SJCRH30 (cell line): ENCODE measurements at regions not wholly inside any gene's neighbourhood (a gene's known extent, or its start where the extent isn't known, plus 50 kb on each side); places are given as distances from the start of the nearest gene placed in this dataset.
"Not testable (repeated sequence)": the region's sequence is repeated elsewhere in the genome, so short reads cannot be mapped to it uniquely, and the experiment has no call there.

Source experiments
- DNase-seq, 2 experiments: peaks; one replicate each; pipeline ENCODE4 v3.0.0-alpha.2; 2015 to 2020
- H3K27ac ChIP-seq: fragments of 250-450 bp; sonication (Bioruptor Pico); 2 replicates; pipeline ENCODE4 v1.5.1; 2020; ENCODE audit warnings: mild to moderate bottlenecking, moderate library complexity
- H3K27me3 ChIP-seq: fragments of 250-450 bp; sonication (Bioruptor Pico); 2 replicates; pipeline ENCODE4 v1.5.1; 2020; ENCODE audit warnings: mild to moderate bottlenecking, moderate library complexity
- H3K36me3 ChIP-seq: fragments of 250-450 bp; sonication (Bioruptor Pico); 2 replicates; pipeline ENCODE4 v1.5.1; 2020; ENCODE audit warnings: mild to moderate bottlenecking, moderate library complexity
- H3K4me1 ChIP-seq: fragments of 250-450 bp; sonication (Bioruptor Pico); 2 replicates; pipeline ENCODE4 v1.5.1; 2020; ENCODE audit warnings: mild to moderate bottlenecking, moderate library complexity
- H3K4me3 ChIP-seq: fragments of 250-450 bp; sonication (Bioruptor Pico); 2 replicates; pipeline ENCODE4 v1.5.1; 2020; ENCODE audit warnings: mild to moderate bottlenecking, moderate library complexity
- H3K9me3 ChIP-seq: fragments of 250-450 bp; sonication (Bioruptor Pico); replicated peaks from 2 replicates; pipeline ENCODE4 v1.5.1; 2020; ENCODE audit warnings: mild to moderate bottlenecking, moderate library complexity

- H3K27ac ChIP-seq, result no peak overlapping the region
- peaks cover 14% of the 10 kb centered on the region for H3K4me1 ChIP-seq
- no peaks in the 10 kb centered on the region for H3K36me3 ChIP-seq
- DNase-seq, result no peak
- peaks cover 4% of the 10 kb centered on the region; the same call in 1 of the 2 replicates for H3K9me3 ChIP-seq
- no peaks in the 10 kb centered on the region for H3K27me3 ChIP-seq
- H3K4me3 ChIP-seq, result no peak overlapping the region
Observed at GRCh38 chr9:106779796-106780195, 83.2 kb upstream of the ZNF462 start.

- no peak for DNase-seq
- Histone ChIP-seq H3K27me3 (no peaks in the 10 kb centered on the region), H3K36me3 (no peaks in the 10 kb centered on the region), H3K9me3 (0 out of 2 replicates have a peak, but pooled peaks cover 3% of the 10 kb centered on the region), H3K4me3 (no peak overlapping the region), H3K27ac (no peak overlapping the region), H3K4me1 (peaks cover 25% of the 10 kb centered on the region)
Observed at GRCh38 chr9:106783121-106783520, 79.8 kb upstream of the ZNF462 start.

- Histone ChIP-seq H3K27ac (peak overlapping the region; percentile 19), H3K36me3 (no peaks in the 10 kb centered on the region), H3K4me1 (peaks cover 25% of the 10 kb centered on the region), H3K9me3 (0 out of 2 replicates have a peak, but pooled peaks cover 3% of the 10 kb centered on the region), H3K27me3 (no peaks in the 10 kb centered on the region), H3K4me3 (no peak overlapping the region)
- peak; percentile 49 to 65 for DNase-seq
Observed at GRCh38 chr9:106784076-106784475, 78.9 kb upstream of the ZNF462 start.

GRCh38 chr9:106785200-106785599 is 77.8 kb upstream of the ZNF462 start:
- H3K4me3 ChIP-seq, result no peak overlapping the region
- 0 out of 2 replicates have a peak, but pooled peaks cover 3% of the 10 kb centered on the region for H3K9me3 ChIP-seq
- peak overlapping the region; percentile 19 for H3K27ac ChIP-seq
- no peaks in the 10 kb centered on the region for H3K36me3 ChIP-seq
- DNase-seq, result peak; percentile 48 to 61
- no peaks in the 10 kb centered on the region for H3K27me3 ChIP-seq
- H3K4me1 ChIP-seq, result peaks cover 25% of the 10 kb centered on the region

GRCh38 chr9:106788021-106788420 is 74.9 kb upstream of the ZNF462 start:
- not testable (repeated sequence) for H3K4me3 ChIP-seq, H3K27me3 ChIP-seq, DNase-seq, H3K36me3 ChIP-seq, H3K9me3 ChIP-seq, H3K27ac ChIP-seq
- peaks cover 25% of the 10 kb centered on the region for H3K4me1 ChIP-seq

- Histone ChIP-seq H3K27me3 (no peaks in the 10 kb centered on the region), H3K4me3 (no peak overlapping the region), H3K27ac (no peak overlapping the region), H3K4me1 (peaks cover 14% of the 10 kb centered on the region), H3K9me3 (no peaks in the 10 kb centered on the region; the same call in 1 of the 2 replicates), H3K36me3 (no peaks in the 10 kb centered on the region)
- no peak for DNase-seq
Observed at GRCh38 chr9:106795031-106795430, 67.9 kb upstream of the ZNF462 start.

- peaks cover 16% of the 10 kb centered on the region for H3K4me1 ChIP-seq
- no peak for DNase-seq
- H3K36me3 ChIP-seq, result no peaks in the 10 kb centered on the region
- no peaks in the 10 kb centered on the region; the same call in 1 of the 2 replicates for H3K9me3 ChIP-seq
- H3K27ac ChIP-seq, result no peak overlapping the region
- no peak overlapping the region for H3K4me3 ChIP-seq
- H3K27me3 ChIP-seq, result no peaks in the 10 kb centered on the region
Observed at GRCh38 chr9:106796771-106797170, 66.2 kb upstream of the ZNF462 start.

GRCh38 chr9:106797299-106797698 is 65.7 kb upstream of the ZNF462 start:
- no peak overlapping the region for H3K4me3 ChIP-seq
- no peak overlapping the region for H3K27ac ChIP-seq
- H3K36me3 ChIP-seq, result no peaks in the 10 kb centered on the region
- DNase-seq, result no peak
- no peaks in the 10 kb centered on the region for H3K27me3 ChIP-seq
- H3K9me3 ChIP-seq, result no peaks in the 10 kb centered on the region; the same call in 1 of the 2 replicates
- H3K4me1 ChIP-seq, result peaks cover 16% of the 10 kb centered on the region

GRCh38 chr9:106798016-106798799 is 64.8 kb upstream of the ZNF462 start:
- Histone ChIP-seq H3K9me3 (no peaks in the 10 kb centered on the region; the same call in 1 of the 2 replicates), H3K27ac (peak overlapping the region; percentile 35), H3K36me3 (no peaks in the 10 kb centered on the region), H3K4me3 (no peak overlapping the region), H3K27me3 (no peaks in the 10 kb centered on the region), H3K4me1 (peaks cover 16% of the 10 kb centered on the region)
- DNase-seq, result no peak

GRCh38 chr9:106799152-106799551 is 63.8 kb upstream of the ZNF462 start:
- H3K36me3 ChIP-seq, result no peaks in the 10 kb centered on the region
- H3K4me1 ChIP-seq, result peaks cover 16% of the 10 kb centered on the region
- DNase-seq, result peak; percentile 17 to 42
- no peak overlapping the region for H3K4me3 ChIP-seq
- no peaks in the 10 kb centered on the region for H3K9me3 ChIP-seq
- H3K27me3 ChIP-seq, result no peaks in the 10 kb centered on the region
- H3K27ac ChIP-seq, result peak overlapping the region; percentile 35

- no peaks in the 10 kb centered on the region for H3K9me3 ChIP-seq
- DNase-seq, result no peak
- no peak overlapping the region for H3K27ac ChIP-seq
- H3K27me3 ChIP-seq, result no peaks in the 10 kb centered on the region
- H3K4me3 ChIP-seq, result no peak overlapping the region
- no peaks in the 10 kb centered on the region for H3K36me3 ChIP-seq
- peaks cover 16% of the 10 kb centered on the region for H3K4me1 ChIP-seq
Observed at GRCh38 chr9:106800701-106801270, 62.2 kb upstream of the ZNF462 start.

GRCh38 chr9:106801816-106802215 is 61.1 kb upstream of the ZNF462 start:
- DNase-seq, result no peak
- Histone ChIP-seq H3K27ac (no peak overlapping the region), H3K4me3 (no peak overlapping the region), H3K27me3 (no peaks in the 10 kb centered on the region), H3K4me1 (peaks cover 16% of the 10 kb centered on the region), H3K36me3 (no peaks in the 10 kb centered on the region), H3K9me3 (no peaks in the 10 kb centered on the region)
